ENCODE measurements at regions not wholly inside any gene's neighbourhood (a gene's known extent, or its start where the extent isn't known, plus 50 kb on each side); places are given as distances from the start of the nearest gene placed in this dataset.

DNA sequence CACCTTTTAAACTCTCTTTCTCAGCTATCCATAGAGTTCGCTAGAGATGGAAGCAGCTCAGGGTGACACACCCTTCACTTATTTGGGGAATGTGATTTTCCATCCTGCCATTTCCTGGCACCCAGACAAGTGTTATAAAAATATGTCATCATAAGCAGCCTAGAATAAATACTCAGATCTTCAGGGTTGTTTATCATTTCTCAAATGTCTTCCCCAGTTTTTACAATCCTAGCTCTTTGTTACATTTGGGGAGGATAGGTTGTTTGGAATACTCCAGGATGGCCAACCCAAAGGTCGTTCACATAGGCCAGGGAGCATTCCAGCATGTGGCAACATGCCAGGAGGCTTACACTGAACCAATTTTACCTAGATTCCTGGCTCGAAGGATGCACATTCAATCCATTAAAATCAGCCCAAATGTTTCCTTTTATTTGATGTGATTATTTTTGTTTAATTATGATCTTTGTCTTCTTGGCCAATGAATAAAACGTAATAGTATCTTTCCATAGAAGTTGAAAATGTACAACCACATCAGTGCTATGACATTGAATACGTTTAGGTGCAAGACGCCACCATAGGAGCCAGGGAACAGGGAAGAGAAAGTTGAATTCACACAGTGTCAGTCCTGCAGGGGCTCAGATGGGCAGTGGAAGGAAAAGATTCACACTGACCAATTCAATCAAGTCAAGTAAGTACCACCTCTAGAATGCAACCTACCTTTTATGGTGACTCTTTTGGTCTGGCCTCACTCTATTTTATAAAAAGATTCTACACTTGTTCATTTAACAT is 537.7 kb upstream of the MDFIC2 start:
- TF ChIP-seq, protein P1, sequence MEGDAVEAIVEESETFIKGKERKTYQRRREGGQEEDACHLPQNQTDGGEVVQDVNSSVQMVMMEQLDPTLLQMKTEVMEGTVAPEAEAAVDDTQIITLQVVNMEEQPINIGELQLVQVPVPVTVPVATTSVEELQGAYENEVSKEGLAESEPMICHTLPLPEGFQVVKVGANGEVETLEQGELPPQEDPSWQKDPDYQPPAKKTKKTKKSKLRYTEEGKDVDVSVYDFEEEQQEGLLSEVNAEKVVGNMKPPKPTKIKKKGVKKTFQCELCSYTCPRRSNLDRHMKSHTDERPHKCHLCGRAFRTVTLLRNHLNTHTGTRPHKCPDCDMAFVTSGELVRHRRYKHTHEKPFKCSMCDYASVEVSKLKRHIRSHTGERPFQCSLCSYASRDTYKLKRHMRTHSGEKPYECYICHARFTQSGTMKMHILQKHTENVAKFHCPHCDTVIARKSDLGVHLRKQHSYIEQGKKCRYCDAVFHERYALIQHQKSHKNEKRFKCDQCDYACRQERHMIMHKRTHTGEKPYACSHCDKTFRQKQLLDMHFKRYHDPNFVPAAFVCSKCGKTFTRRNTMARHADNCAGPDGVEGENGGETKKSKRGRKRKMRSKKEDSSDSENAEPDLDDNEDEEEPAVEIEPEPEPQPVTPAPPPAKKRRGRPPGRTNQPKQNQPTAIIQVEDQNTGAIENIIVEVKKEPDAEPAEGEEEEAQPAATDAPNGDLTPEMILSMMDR (IDR thresholded peaks at IDR 0.05; ENCODE audit: low read depth, low read length): no peak
- TF ChIP-seq, protein P2, sequence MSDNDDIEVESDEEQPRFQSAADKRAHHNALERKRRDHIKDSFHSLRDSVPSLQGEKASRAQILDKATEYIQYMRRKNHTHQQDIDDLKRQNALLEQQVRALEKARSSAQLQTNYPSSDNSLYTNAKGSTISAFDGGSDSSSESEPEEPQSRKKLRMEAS (IDR thresholded peaks at IDR 0.05; ENCODE audit: low read depth, low read length): no peak
- TF ChIP-seq MYC (IDR thresholded peaks at IDR 0.05; ENCODE audit: low read depth, low read length): no peak
- TF ChIP-seq POLR2A (IDR thresholded peaks at IDR 0.05; ENCODE audit: extremely low read depth, insufficient read length): no peak

Data from NB4 (cell line).